ENCODE measurements at regions not wholly inside any gene's neighbourhood (a gene's known extent, or its start where the extent isn't known, plus 50 kb on each side); places are given as distances from the start of the nearest gene placed in this dataset.

DNA sequence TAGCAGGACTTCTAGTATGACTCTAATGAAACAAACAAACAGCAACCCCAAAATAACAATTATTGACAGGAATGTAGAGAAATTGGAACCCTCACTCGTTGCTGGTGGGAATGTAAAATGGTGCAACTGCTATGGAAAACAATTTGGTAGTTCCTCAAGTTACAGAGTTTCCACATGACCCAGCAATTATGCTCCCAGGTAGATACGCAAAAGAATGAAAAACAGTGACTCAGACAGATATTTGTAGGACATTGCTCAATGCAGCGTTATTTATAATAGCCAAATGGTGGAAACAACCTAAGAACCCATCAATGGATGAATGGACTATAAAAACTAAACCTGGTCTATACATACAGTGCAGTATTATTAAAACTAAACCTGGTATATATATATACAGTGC lies 646.1 kb upstream of the FRG1 start:
- no peak overlapping the region for H3K4me3 ChIP-seq
- no peaks in the 10 kb centered on the region for H3K36me3 ChIP-seq
- no peak overlapping the region for H3K27ac ChIP-seq
- TF ChIP-seq Cebpa-rat (IDR thresholded peaks at IDR 0.05) = no peak
- no peaks in the 10 kb centered on the region for H3K4me1 ChIP-seq
- H3K27me3 ChIP-seq = no peaks in the 10 kb centered on the region
- no peak overlapping the region for H3K4me2 ChIP-seq
- no peaks in the 10 kb centered on the region for H4K20me1 ChIP-seq
- H3K9me3 ChIP-seq = no peaks in the 10 kb centered on the region
- H3K9ac ChIP-seq = no peak overlapping the region

DNA sequence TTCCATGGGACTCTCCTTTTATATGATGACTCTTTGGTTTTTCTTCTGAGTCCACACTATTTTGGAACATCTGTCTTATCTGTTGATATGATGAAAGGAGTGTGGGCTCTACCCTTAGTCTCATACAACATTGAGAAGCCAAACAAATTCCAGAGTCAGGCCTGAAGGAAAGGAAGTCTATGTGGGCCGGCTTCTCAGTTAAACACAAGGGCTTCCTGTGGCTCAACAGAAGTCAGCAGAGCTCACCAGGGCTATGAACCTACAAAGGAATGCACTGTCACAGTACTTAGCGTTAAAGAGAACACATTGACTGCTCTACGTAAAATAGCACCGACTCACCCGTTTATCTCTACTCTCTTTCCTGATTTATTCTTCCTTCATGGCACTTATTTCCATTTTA lies 641.0 kb upstream of the FRG1 start:
- Histone ChIP-seq H4K20me1 (no peaks in the 10 kb centered on the region), H3K9ac (no peak overlapping the region), H3K4me3 (no peak overlapping the region), H3K9me3 (no peaks in the 10 kb centered on the region), H3K27ac (no peak overlapping the region), H3K4me1 (no peaks in the 10 kb centered on the region), H3K4me2 (no peak overlapping the region), H3K27me3 (no peaks in the 10 kb centered on the region), H3K36me3 (no peaks in the 10 kb centered on the region)
- no peak for TF ChIP-seq Cebpa-rat (IDR thresholded peaks at IDR 0.05)

DNA sequence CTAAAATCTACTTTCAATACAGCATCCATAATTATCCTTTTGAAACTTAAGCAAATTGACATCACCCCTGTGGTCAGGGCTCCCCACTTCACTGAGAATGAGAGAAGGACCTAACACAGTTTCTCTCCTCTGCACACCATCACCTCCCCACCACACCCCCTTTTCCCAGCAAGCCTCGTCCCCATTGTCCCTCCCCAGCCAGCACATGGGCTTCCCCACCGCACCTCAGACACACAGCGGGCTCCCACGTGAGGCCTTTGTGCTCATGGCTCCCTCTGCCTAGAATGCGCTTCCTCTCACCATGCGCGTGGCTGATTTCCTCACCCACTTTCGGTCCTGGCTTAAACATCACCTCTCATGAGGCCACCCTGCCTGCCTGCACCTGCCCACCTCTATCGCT lies 639.0 kb upstream of the FRG1 start:
- Histone ChIP-seq H3K4me1 (no peaks in the 10 kb centered on the region), H3K27me3 (no peaks in the 10 kb centered on the region), H3K27ac (no peak overlapping the region), H3K9me3 (no peaks in the 10 kb centered on the region), H4K20me1 (no peaks in the 10 kb centered on the region), H3K9ac (no peak overlapping the region), H3K36me3 (no peaks in the 10 kb centered on the region), H3K4me3 (no peak overlapping the region), H3K4me2 (no peak overlapping the region)
- no peak for TF ChIP-seq Cebpa-rat (IDR thresholded peaks at IDR 0.05)

DNA sequence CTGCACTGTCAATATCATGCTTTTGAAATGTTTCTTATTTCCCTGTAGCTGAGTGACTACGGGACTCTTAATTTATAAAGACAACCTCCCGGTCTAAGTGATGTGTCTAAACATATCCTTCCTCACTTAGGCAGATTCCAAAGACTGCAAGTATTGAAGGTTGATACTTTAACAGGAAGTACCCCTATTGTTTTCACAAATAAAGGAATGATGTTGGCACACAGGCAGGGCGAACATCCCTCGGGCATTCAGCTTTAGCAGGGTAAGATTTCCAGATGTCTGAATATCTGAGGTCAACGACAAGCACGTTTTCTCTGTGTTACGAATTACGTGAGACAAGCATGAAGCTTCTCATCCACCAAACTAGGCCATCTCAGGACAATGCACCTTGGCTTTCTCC lies 638.0 kb upstream of the FRG1 start:
- H4K20me1 ChIP-seq = no peaks in the 10 kb centered on the region
- no peak overlapping the region for H3K4me3 ChIP-seq
- no peaks in the 10 kb centered on the region for H3K4me1 ChIP-seq
- no peak overlapping the region for H3K27ac ChIP-seq
- TF ChIP-seq Cebpa-rat (IDR thresholded peaks at IDR 0.05) = no peak
- no peaks in the 10 kb centered on the region for H3K9me3 ChIP-seq
- H3K36me3 ChIP-seq = no peaks in the 10 kb centered on the region
- H3K4me2 ChIP-seq = no peak overlapping the region
- H3K9ac ChIP-seq = no peak overlapping the region
- no peaks in the 10 kb centered on the region for H3K27me3 ChIP-seq

DNA sequence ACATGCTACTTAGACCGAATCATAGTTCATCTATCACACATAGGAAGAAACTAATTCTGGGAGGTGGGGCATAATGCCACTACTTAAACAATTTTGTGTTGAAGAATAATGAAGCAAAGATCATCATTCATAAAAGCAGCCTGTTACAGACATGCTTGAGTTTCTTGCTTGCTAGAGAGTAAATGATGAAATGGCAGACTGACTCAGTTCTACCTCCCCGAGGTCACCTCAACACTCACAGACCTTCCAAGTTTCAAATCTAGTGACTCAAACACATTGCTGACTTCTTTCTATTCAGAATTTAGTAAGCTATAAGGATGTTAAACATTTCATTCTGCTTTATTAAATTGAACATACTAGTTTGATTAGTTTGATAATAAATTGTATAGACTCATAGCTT lies 636.5 kb upstream of the FRG1 start:
- H3K4me1 ChIP-seq = no peaks in the 10 kb centered on the region

DNA sequence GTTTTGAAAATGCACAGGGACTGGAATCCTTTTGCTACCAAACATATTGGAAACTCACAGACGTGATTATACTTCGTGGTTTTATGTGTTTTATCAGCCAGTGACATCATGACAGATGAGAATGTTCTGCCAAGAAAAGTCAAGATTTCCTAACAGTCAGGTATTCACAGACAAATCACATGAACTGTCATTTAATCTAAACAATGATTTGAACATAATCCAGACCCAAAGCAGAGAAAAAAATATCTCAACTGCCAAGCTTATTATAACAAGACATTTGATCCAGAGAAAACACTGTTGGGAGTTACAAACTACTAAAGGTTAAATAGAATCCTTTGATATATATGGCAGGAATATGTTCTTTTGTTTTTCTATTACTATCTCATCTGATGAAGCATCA lies 635.9 kb upstream of the FRG1 start:
- Histone ChIP-seq H3K4me2 (no peak overlapping the region), H3K36me3 (no peaks in the 10 kb centered on the region), H3K4me3 (no peak overlapping the region), H3K27ac (no peak overlapping the region), H3K9ac (no peak overlapping the region), H4K20me1 (no peaks in the 10 kb centered on the region), H3K27me3 (no peaks in the 10 kb centered on the region), H3K9me3 (no peaks in the 10 kb centered on the region), H3K4me1 (no peaks in the 10 kb centered on the region)
- TF ChIP-seq Cebpa-rat (IDR thresholded peaks at IDR 0.05) = no peak

More for the DNA sequence above, 636.5 kb upstream of the FRG1 start:
- H3K9ac ChIP-seq = no peak overlapping the region
- no peak overlapping the region for H3K27ac ChIP-seq
- no peaks in the 10 kb centered on the region for H4K20me1 ChIP-seq
- H3K4me3 ChIP-seq = no peak overlapping the region
- no peaks in the 10 kb centered on the region for H3K9me3 ChIP-seq
- no peaks in the 10 kb centered on the region for H3K27me3 ChIP-seq
- TF ChIP-seq Cebpa-rat (IDR thresholded peaks at IDR 0.05) = no peak
- H3K4me2 ChIP-seq = no peak overlapping the region
- H3K36me3 ChIP-seq = no peaks in the 10 kb centered on the region

DNA sequence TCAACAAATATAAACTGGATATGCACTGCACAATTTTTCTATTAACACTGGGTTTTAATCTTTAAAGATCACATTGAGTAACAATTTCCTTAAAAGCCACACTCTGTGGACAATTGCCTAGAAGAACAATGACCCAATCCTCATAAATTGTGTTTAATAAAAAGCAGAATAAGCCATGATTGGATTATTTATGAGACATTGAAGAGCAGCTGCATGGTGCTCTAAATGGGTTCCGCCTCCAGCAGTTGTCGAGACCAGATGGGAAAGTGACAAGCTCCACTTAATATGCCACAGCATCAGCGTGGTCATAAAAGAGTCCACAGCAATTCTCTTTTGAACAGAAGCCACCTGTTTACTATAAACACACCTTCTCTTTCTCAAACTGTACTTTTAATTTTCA lies 635.2 kb upstream of the FRG1 start:
- no peak for TF ChIP-seq Cebpa-rat (IDR thresholded peaks at IDR 0.05)
- Histone ChIP-seq H3K36me3 (no peaks in the 10 kb centered on the region), H3K27ac (no peak overlapping the region), H3K4me3 (no peak overlapping the region), H4K20me1 (no peaks in the 10 kb centered on the region), H3K4me1 (no peaks in the 10 kb centered on the region), H3K9ac (no peak overlapping the region), H3K27me3 (no peaks in the 10 kb centered on the region), H3K9me3 (no peaks in the 10 kb centered on the region), H3K4me2 (no peak overlapping the region)

DNA sequence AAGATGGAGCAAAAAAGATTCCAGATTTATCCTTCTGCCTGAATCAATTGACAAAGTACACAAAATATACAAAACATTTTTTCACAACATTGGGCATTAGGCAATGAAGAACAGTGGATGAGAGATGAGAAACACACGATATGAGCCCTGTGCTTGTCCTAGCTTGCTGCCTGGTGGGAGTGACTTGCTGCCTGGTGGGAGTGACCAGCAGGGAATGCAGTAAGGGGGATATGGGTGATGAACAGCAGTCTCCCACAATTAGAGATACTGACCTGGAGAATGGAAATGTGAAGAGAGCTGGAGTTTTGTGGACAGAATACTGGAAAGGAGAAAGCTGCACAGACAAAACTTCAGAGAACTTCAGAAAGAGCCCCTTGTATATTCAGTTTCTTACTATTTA lies 629.4 kb upstream of the FRG1 start:
- H3K4me3 ChIP-seq = no peak overlapping the region
- no peaks in the 10 kb centered on the region for H4K20me1 ChIP-seq
- H3K9ac ChIP-seq = no peak overlapping the region
- no peaks in the 10 kb centered on the region for H3K36me3 ChIP-seq
- TF ChIP-seq Cebpa-rat (IDR thresholded peaks at IDR 0.05) = no peak
- H3K4me1 ChIP-seq = no peaks in the 10 kb centered on the region
- H3K27ac ChIP-seq = no peak overlapping the region
- H3K4me2 ChIP-seq = no peak overlapping the region
- H3K9me3 ChIP-seq = no peaks in the 10 kb centered on the region; the same call in 1 of the 2 replicates
- no peaks in the 10 kb centered on the region for H3K27me3 ChIP-seq

DNA sequence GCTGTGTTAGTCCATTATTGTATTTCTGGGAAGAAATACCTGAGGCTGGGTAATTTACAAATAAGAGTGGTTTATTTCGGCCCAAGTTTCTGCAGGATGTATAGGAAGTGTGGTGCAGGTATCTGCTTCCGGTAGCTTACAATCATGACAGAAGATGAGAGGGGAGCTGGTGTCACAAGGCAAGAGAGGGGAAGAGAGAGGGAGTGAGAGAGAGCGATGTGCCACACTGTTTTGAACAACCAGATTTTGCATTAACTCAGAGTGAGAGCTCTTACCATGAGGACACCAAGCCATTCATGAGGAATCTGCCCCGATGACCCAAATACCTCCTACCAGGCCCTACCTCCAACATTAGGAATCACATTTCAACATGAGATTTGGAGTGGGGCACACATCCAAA lies 627.6 kb upstream of the FRG1 start:
- H3K4me2 ChIP-seq = no peak overlapping the region
- TF ChIP-seq Cebpa-rat (IDR thresholded peaks at IDR 0.05) = no peak

DNA sequence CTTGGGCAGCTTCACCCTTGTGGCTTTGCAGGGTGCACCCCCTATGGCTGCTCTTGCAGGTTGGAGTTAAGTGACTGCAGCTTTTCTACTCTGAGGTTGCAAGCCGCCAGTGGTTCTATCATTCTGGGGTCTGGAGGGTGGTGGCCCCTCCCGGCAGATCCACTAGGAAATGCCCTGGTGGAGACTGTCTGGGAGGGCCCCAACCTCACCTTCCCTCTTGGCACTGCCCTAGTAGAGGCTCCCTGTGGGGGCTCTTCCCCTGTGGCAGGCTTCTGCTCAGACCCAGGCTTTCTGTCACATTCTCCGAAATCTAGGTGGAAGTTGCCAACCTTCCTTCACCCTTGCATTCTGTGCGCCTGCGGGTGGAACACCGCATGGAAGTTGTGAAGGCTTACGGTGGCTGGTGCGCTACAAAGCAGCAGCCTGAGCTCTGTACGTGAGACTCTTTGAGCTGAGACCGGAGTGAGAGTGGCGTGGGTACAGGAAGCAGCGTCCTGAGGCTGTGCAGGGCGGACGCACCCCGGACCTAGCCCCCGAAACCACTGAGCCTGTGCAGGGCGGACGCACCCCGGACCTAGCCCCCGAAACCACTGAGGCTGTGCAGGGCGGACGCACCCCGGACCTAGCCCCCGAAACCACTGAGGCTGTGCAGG lies 626.7 kb upstream of the FRG1 start:
- no peak overlapping the region for H3K4me2 ChIP-seq
- H3K4me3 ChIP-seq = no peak overlapping the region
- no peaks in the 10 kb centered on the region for H3K36me3 ChIP-seq
- H3K27me3 ChIP-seq = no peaks in the 10 kb centered on the region
- no peak overlapping the region for H3K9ac ChIP-seq
- no peaks in the 10 kb centered on the region for H3K4me1 ChIP-seq
- no peak overlapping the region for H3K27ac ChIP-seq
- no peaks in the 10 kb centered on the region for H4K20me1 ChIP-seq
- no peak for TF ChIP-seq Cebpa-rat (IDR thresholded peaks at IDR 0.05)
- no peaks in the 10 kb centered on the region; the same call in 1 of the 2 replicates for H3K9me3 ChIP-seq

More for the DNA sequence above, 627.6 kb upstream of the FRG1 start:
- Histone ChIP-seq H3K9ac (no peak overlapping the region), H3K27ac (no peak overlapping the region), H3K36me3 (no peaks in the 10 kb centered on the region), H3K9me3 (no peaks in the 10 kb centered on the region; the same call in 1 of the 2 replicates), H3K4me3 (no peak overlapping the region), H3K27me3 (no peaks in the 10 kb centered on the region), H3K4me1 (no peaks in the 10 kb centered on the region), H4K20me1 (no peaks in the 10 kb centered on the region)

DNA sequence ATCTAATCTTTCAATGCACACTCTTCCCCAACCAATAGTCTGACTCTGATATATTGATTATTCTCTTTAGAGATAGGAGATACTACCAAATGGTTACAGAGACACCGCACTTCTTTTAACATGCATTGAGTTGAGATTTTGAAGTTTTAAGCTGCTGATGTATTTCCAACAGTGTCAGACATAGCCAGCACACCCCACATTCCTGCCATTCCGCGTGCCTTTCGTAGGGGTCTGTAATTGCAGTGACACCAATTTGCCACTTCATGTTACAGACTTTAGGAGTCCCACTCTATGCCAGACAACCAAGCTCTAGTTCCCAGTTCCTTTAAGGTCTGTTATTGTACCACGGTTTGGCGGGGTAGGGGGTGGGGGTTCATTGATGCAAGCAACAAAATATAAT lies 618.2 kb upstream of the FRG1 start:
- TF ChIP-seq Cebpa-rat (IDR thresholded peaks at IDR 0.05) = no peak
- no peak overlapping the region for H3K9ac ChIP-seq
- no peaks in the 10 kb centered on the region for H3K36me3 ChIP-seq
- H3K9me3 ChIP-seq = no peaks in the 10 kb centered on the region
- no peak overlapping the region for H3K27ac ChIP-seq
- no peaks in the 10 kb centered on the region for H3K4me1 ChIP-seq
- no peak overlapping the region for H3K4me2 ChIP-seq
- no peaks in the 10 kb centered on the region for H4K20me1 ChIP-seq
- no peaks in the 10 kb centered on the region for H3K27me3 ChIP-seq
- H3K4me3 ChIP-seq = no peak overlapping the region
